Trophoblast cell (in vitro differentiated cells and primary cell): ENCODE measurements at regions not wholly inside any gene's neighbourhood (a gene's known extent, or its start where the extent isn't known, plus 50 kb on each side); places are given as distances from the start of the nearest gene placed in this dataset.

Experiments used
- DNase-seq, 2 donors: peaks; one replicate each; pipeline ENCODE4 v3.0.0-alpha.2; 2016
- H2AFZ ChIP-seq: 2 replicates; pipeline ENCODE4 v1.6.1; 2013; ENCODE audit warnings: low read length, moderate library complexity, mild to moderate bottlenecking; ENCODE audit not compliant: insufficient read depth, poor library complexity
- H2AK5ac ChIP-seq: 2 replicates; pipeline ENCODE4 v1.6.1; 2013; ENCODE audit warnings: mild to moderate bottlenecking, low read length
- H2BK120ac ChIP-seq: 2 replicates; pipeline ENCODE4 v1.6.1; 2013; ENCODE audit warnings: low read length, mild to moderate bottlenecking, moderate library complexity; ENCODE audit not compliant: insufficient read depth, poor library complexity
- H2BK12ac ChIP-seq: 2 replicates; pipeline ENCODE4 v1.6.1; 2013; ENCODE audit warnings: mild to moderate bottlenecking, low read length, moderate library complexity
- H2BK5ac ChIP-seq: 2 replicates; pipeline ENCODE4 v1.6.1; 2013; ENCODE audit warnings: low read length, low read depth, moderate library complexity, mild to moderate bottlenecking; ENCODE audit not compliant: poor library complexity
- H3K14ac ChIP-seq: 2 replicates; pipeline ENCODE4 v1.6.1; 2013; ENCODE audit warnings: mild to moderate bottlenecking, low read length
- H3K18ac ChIP-seq: 2 replicates; pipeline ENCODE4 v1.6.1; 2013; ENCODE audit warnings: mild to moderate bottlenecking, low read length
- H3K23ac ChIP-seq: 2 replicates; pipeline ENCODE4 v1.6.1; 2013; ENCODE audit warnings: low read length
- H3K27ac ChIP-seq: 2 replicates; pipeline ENCODE4 v1.5.1; 2013; ENCODE audit warnings: low read depth, mild to moderate bottlenecking, inconsistent platforms, low read length, moderate library complexity
- H3K27me3 ChIP-seq: 2 replicates; pipeline ENCODE4 v1.6.1; 2013; ENCODE audit warnings: inconsistent platforms, mild to moderate bottlenecking, low read length, moderate library complexity; ENCODE audit not compliant: insufficient read depth
- H3K36me3 ChIP-seq, 2 experiments: 1 replicate in 1 of 2; 2 replicates in 1 of 2; pipeline ENCODE4 v1.6.1; 2013; ENCODE audit warnings: low read length in 2 of 2, mild to moderate bottlenecking in 2 of 2, moderate library complexity in 1 of 2; ENCODE audit not compliant: insufficient read depth in 2 of 2, control insufficient read depth in 1 of 2
- H3K4ac ChIP-seq: 2 replicates; pipeline ENCODE4 v1.6.1; 2013; ENCODE audit warnings: low read depth, mild to moderate bottlenecking, low read length, moderate library complexity
- H3K4me1 ChIP-seq, 2 experiments: 1 replicate in 1 of 2; 2 replicates in 1 of 2; pipeline ENCODE4 v1.6.1; 2013; ENCODE audit warnings: low read length in 2 of 2, mild to moderate bottlenecking in 2 of 2, moderate library complexity in 1 of 2; ENCODE audit not compliant: insufficient read depth in 2 of 2, control insufficient read depth in 1 of 2
- H3K4me2 ChIP-seq: 2 replicates; pipeline ENCODE4 v1.6.1; 2013; ENCODE audit warnings: inconsistent platforms, mild to moderate bottlenecking, low read length, moderate library complexity
- H3K4me3 ChIP-seq: 2 replicates; pipeline ENCODE4 v1.5.1; 2013; ENCODE audit warnings: mild to moderate bottlenecking, low read depth, low read length, inconsistent platforms
- H3K79me1 ChIP-seq: one replicate; pipeline ENCODE4 v1.6.1; 2013; ENCODE audit warnings: low read length
- H3K79me2 ChIP-seq: 2 replicates; pipeline ENCODE4 v1.6.1; 2013; ENCODE audit warnings: low read length, mild to moderate bottlenecking; ENCODE audit not compliant: control insufficient read depth, insufficient read depth, poor library complexity
- H3K9ac ChIP-seq: 2 replicates; pipeline ENCODE4 v1.6.1; 2013; ENCODE audit warnings: mild to moderate bottlenecking, low read length
- H3K9me3 ChIP-seq: 2 replicates; pipeline ENCODE4 v1.6.1; 2013; ENCODE audit warnings: low read depth, mild to moderate bottlenecking, control low read depth, inconsistent platforms, low read length; ENCODE audit not compliant: insufficient read depth
- H4K12ac ChIP-seq: 2 replicates; pipeline ENCODE4 v1.6.1; 2013; ENCODE audit warnings: low read depth, mild to moderate bottlenecking, low read length, moderate library complexity
- H4K8ac ChIP-seq: 2 replicates; pipeline ENCODE4 v1.6.1; 2013; ENCODE audit warnings: low read depth, mild to moderate bottlenecking, low read length, moderate library complexity
- H4K91ac ChIP-seq: one replicate; pipeline ENCODE4 v1.6.1; 2013; ENCODE audit warnings: low read depth, mild to moderate bottlenecking, low read length, moderate library complexity
- WGBS: extraction: QIAGEN DNeasy Blood & Tissue Kit; methylation state at CpG from one replicate; pipeline ENCODE4 v1.1.7; 2013; ENCODE audit warnings: missing lambda C conversion rate; ENCODE audit not compliant: insufficient read length, insufficient coverage; ENCODE audit errors: extremely low coverage; 5-methylcytosine and 5-hydroxymethylcytosine counted together

GRCh38 chr3:67123914-67124313, 125.8 kb downstream of the KBTBD8 start:
- Histone ChIP-seq H2AFZ (no peak overlapping the region), H2BK5ac (no peak overlapping the region), H3K4me1 (no peaks in the 10 kb centered on the region), H3K4me3 (no peak overlapping the region), H2AK5ac (no peak overlapping the region), H4K12ac (no peak overlapping the region), H3K4me2 (no peak overlapping the region), H3K27me3 (no peaks in the 10 kb centered on the region), H3K36me3 (no peaks in the 10 kb centered on the region), H3K23ac (no peak overlapping the region), H4K91ac (no peak overlapping the region), H3K4ac (no peak overlapping the region), H3K27ac (no peak overlapping the region), H4K8ac (no peak overlapping the region), H3K14ac (no peak overlapping the region), H3K9ac (no peak overlapping the region), H3K79me1 (no peaks in the 10 kb centered on the region), H2BK120ac (no peak overlapping the region), H3K79me2 (no peaks in the 10 kb centered on the region), H3K9me3 (no peaks in the 10 kb centered on the region), H2BK12ac (no peak overlapping the region), H3K18ac (no peak overlapping the region)
- no peak for DNase-seq
- no CpG with 5 or more reads among the region's 5 CpGs for WGBS

GRCh38 chr3:67127254-67127653, 129.1 kb downstream of the KBTBD8 start:
- H3K23ac ChIP-seq = no peak overlapping the region
- no peak overlapping the region for H3K14ac ChIP-seq
- DNase-seq = no peak
- H2AFZ ChIP-seq = no peak overlapping the region
- H3K79me1 ChIP-seq = no peaks in the 10 kb centered on the region
- no peak overlapping the region for H2BK120ac ChIP-seq
- no peak overlapping the region for H3K4me3 ChIP-seq
- H2AK5ac ChIP-seq = no peak overlapping the region
- H2BK5ac ChIP-seq = no peak overlapping the region
- no peaks in the 10 kb centered on the region for H3K9me3 ChIP-seq
- no peak overlapping the region for H3K4me2 ChIP-seq
- H4K8ac ChIP-seq = no peak overlapping the region
- H3K27me3 ChIP-seq = no peaks in the 10 kb centered on the region
- H3K27ac ChIP-seq = no peak overlapping the region
- no peak overlapping the region for H3K18ac ChIP-seq
- H2BK12ac ChIP-seq = no peak overlapping the region
- H4K91ac ChIP-seq = no peak overlapping the region
- H3K9ac ChIP-seq = no peak overlapping the region
- H3K4ac ChIP-seq = no peak overlapping the region
- no peaks in the 10 kb centered on the region for H3K79me2 ChIP-seq
- no peak overlapping the region for H4K12ac ChIP-seq
- no peaks in the 10 kb centered on the region for H3K4me1 ChIP-seq
- no peaks in the 10 kb centered on the region for H3K36me3 ChIP-seq
- WGBS = no CpG with 5 or more reads among the region's 3 CpGs

GRCh38 chr3:67142432-67142831, 144.3 kb downstream of the KBTBD8 start:
- Histone ChIP-seq H4K91ac (no peak overlapping the region), H3K4me1 (no peaks in the 10 kb centered on the region), H3K4me2 (no peak overlapping the region), H2BK120ac (no peak overlapping the region), H3K4ac (no peak overlapping the region), H3K9me3 (no peaks in the 10 kb centered on the region), H2AK5ac (no peak overlapping the region), H2AFZ (no peak overlapping the region), H3K27me3 (no peaks in the 10 kb centered on the region), H3K4me3 (no peak overlapping the region), H2BK5ac (no peak overlapping the region), H3K79me2 (no peaks in the 10 kb centered on the region), H3K9ac (no peak overlapping the region), H4K12ac (no peak overlapping the region), H3K27ac (no peak overlapping the region), H3K23ac (no peak overlapping the region), H3K18ac (no peak overlapping the region), H3K36me3 (no peaks in the 10 kb centered on the region), H3K79me1 (no peaks in the 10 kb centered on the region), H4K8ac (no peak overlapping the region), H2BK12ac (no peak overlapping the region), H3K14ac (no peak overlapping the region)
- no CpG with 5 or more reads among the region's 8 CpGs for WGBS
- DNase-seq = no peak

GRCh38 chr3:67145738-67146137, 147.6 kb downstream of the KBTBD8 start:
- WGBS = no CpG with 5 or more reads among the region's 2 CpGs
- Histone ChIP-seq H3K14ac (no peak overlapping the region), H3K9me3 (no peaks in the 10 kb centered on the region)

More at GRCh38 chr3:67145738-67146137, 147.6 kb downstream of the KBTBD8 start:
- H3K79me2 ChIP-seq = no peaks in the 10 kb centered on the region
- H3K36me3 ChIP-seq = no peaks in the 10 kb centered on the region
- H3K4me3 ChIP-seq = no peak overlapping the region
- H2BK120ac ChIP-seq = no peak overlapping the region
- H3K27ac ChIP-seq = no peak overlapping the region
- no peak overlapping the region for H3K4ac ChIP-seq
- no peak for DNase-seq
- H4K12ac ChIP-seq = no peak overlapping the region
- H3K18ac ChIP-seq = no peak overlapping the region
- no peak overlapping the region for H2AFZ ChIP-seq
- no peak overlapping the region for H3K9ac ChIP-seq
- H2AK5ac ChIP-seq = no peak overlapping the region
- H3K23ac ChIP-seq = no peak overlapping the region
- H4K91ac ChIP-seq = no peak overlapping the region
- H3K27me3 ChIP-seq = no peaks in the 10 kb centered on the region
- H3K4me1 ChIP-seq = no peaks in the 10 kb centered on the region
- no peak overlapping the region for H2BK12ac ChIP-seq
- H3K4me2 ChIP-seq = no peak overlapping the region
- H4K8ac ChIP-seq = no peak overlapping the region
- no peaks in the 10 kb centered on the region for H3K79me1 ChIP-seq
- H2BK5ac ChIP-seq = no peak overlapping the region
